ENCODE measurements at regions not wholly inside any gene's neighbourhood (a gene's known extent, or its start where the extent isn't known, plus 50 kb on each side); places are given as distances from the start of the nearest gene placed in this dataset.

GRCh38 chr10:3928078-3928477 is 143.1 kb upstream of the KLF6 start:
- CTCF ChIA-PET: no interaction called here
- ATAC-seq (no peak), DNase-seq (ENCODE audit: low spot score) (no peak)
- Mint-ChIP-seq H3K4me3 (no peak overlapping the region), H3K27ac (no peak overlapping the region), H3K36me3 (no peaks in the 10 kb centered on the region), H3K4me1 (no peaks in the 10 kb centered on the region), H3K9me3 (0 out of 2 replicates have a peak, but pooled peaks cover 3% of the 10 kb centered on the region), H3K27me3 (ENCODE audit: low read depth) (no peaks in the 10 kb centered on the region)
- POLR2A ChIA-PET: no interaction called here
- no peak for TF ChIP-seq ZNF263 (CRISPR knock-in tag; IDR thresholded peaks at IDR 0.05; ENCODE audit: low read depth)
- TF ChIP-seq CBFB (CRISPR knock-in tag; IDR thresholded peaks at IDR 0.05; ENCODE audit: low read depth): no peak
- TF ChIP-seq USF1 (CRISPR knock-in tag; IDR thresholded peaks at IDR 0.05): no peak
- TF ChIP-seq JUN (CRISPR knock-in tag; IDR thresholded peaks at IDR 0.05): no peak
- TF ChIP-seq MYBL2 (CRISPR knock-in tag; IDR thresholded peaks at IDR 0.05): no peak
- TF ChIP-seq E2F1 (CRISPR knock-in tag; IDR thresholded peaks at IDR 0.05): no peak
- TF ChIP-seq GABPB1 (CRISPR knock-in tag; IDR thresholded peaks at IDR 0.05): no peak
- TF ChIP-seq NR2C2 (CRISPR knock-in tag; IDR thresholded peaks at IDR 0.05): no peak
- no peak for TF ChIP-seq MXD4 (CRISPR knock-in tag; IDR thresholded peaks at IDR 0.05; ENCODE audit: borderline replicate concordance)
- TF ChIP-seq FOXP4 (CRISPR knock-in tag; IDR thresholded peaks at IDR 0.05): no peak
- TF ChIP-seq ZBTB43 (CRISPR knock-in tag; IDR thresholded peaks at IDR 0.05): no peak
- TF ChIP-seq E2F4 (CRISPR knock-in tag; IDR thresholded peaks at IDR 0.05; ENCODE audit: borderline replicate concordance, low read depth): no peak
- TF ChIP-seq E2F5 (CRISPR knock-in tag; IDR thresholded peaks at IDR 0.05): no peak
- TF ChIP-seq SP1 (CRISPR knock-in tag; conservative IDR thresholded peaks at IDR 0.05): no peak
- TF ChIP-seq PRDM15 (CRISPR knock-in tag; IDR thresholded peaks at IDR 0.05): no peak
- no peak for TF ChIP-seq NR3C1 (CRISPR knock-in tag; conservative IDR thresholded peaks at IDR 0.05; ENCODE audit: low read depth)
